GM19452 (cell line): ENCODE measurements at regions not wholly inside any gene's neighbourhood (a gene's known extent, or its start where the extent isn't known, plus 50 kb on each side); places are given as distances from the start of the nearest gene placed in this dataset.

Experiments
- ATAC-seq: cut with Tn5 transposase; IDR thresholded peaks from one replicate; pipeline ENCODE4 v1.9.1; 2021; ENCODE audit not compliant: unreplicated experiment

- no peak for ATAC-seq
These were observed 416.6 kb downstream of the ARHGEF28 start for GRCh38 chr5:74042559-74042958.

GRCh38 chr5:74041913-74042312 is 415.9 kb downstream of the ARHGEF28 start:
- no peak for ATAC-seq

GRCh38 chr5:74040811-74041491 is 415.0 kb downstream of the ARHGEF28 start:
- no peak for ATAC-seq

- no peak for ATAC-seq
These were observed 414.1 kb downstream of the ARHGEF28 start for GRCh38 chr5:74040065-74040551.

- no peak for ATAC-seq
These were observed 411.3 kb downstream of the ARHGEF28 start for GRCh38 chr5:74037321-74037720.

GRCh38 chr5:74035521-74035937 is 409.5 kb downstream of the ARHGEF28 start:
- ATAC-seq = no peak

GRCh38 chr5:74034733-74035132 is 408.7 kb downstream of the ARHGEF28 start:
- ATAC-seq = no peak

GRCh38 chr5:74032617-74033016 is 406.6 kb downstream of the ARHGEF28 start:
- no peak for ATAC-seq

GRCh38 chr5:74031536-74031935 is 405.5 kb downstream of the ARHGEF28 start:
- ATAC-seq = no peak

- no peak for ATAC-seq
These were observed 404.8 kb downstream of the ARHGEF28 start for GRCh38 chr5:74030821-74031220.

GRCh38 chr5:74030371-74030770 is 404.4 kb downstream of the ARHGEF28 start:
- no peak for ATAC-seq

- ATAC-seq = no peak
These were observed 403.0 kb downstream of the ARHGEF28 start for GRCh38 chr5:74028976-74029375.

- no peak for ATAC-seq
These were observed 402.4 kb downstream of the ARHGEF28 start for GRCh38 chr5:74028406-74028805.

- ATAC-seq = no peak
These were observed 401.8 kb downstream of the ARHGEF28 start for GRCh38 chr5:74027732-74028338.

GRCh38 chr5:74026310-74026709 is 400.3 kb downstream of the ARHGEF28 start:
- no peak for ATAC-seq

GRCh38 chr5:74021126-74021525 is 395.1 kb downstream of the ARHGEF28 start:
- ATAC-seq = no peak

GRCh38 chr5:74020503-74020902 is 394.5 kb downstream of the ARHGEF28 start:
- ATAC-seq = no peak

- ATAC-seq = no peak
These were observed 393.9 kb downstream of the ARHGEF28 start for GRCh38 chr5:74019923-74020322.

- ATAC-seq = no peak
These were observed 391.8 kb downstream of the ARHGEF28 start for GRCh38 chr5:74017786-74018211.

- ATAC-seq = no peak
These were observed 391.1 kb downstream of the ARHGEF28 start for GRCh38 chr5:74017112-74017511.

GRCh38 chr5:74016373-74016772 is 390.4 kb downstream of the ARHGEF28 start:
- ATAC-seq = no peak

GRCh38 chr5:74015716-74016115 is 389.7 kb downstream of the ARHGEF28 start:
- no peak for ATAC-seq

GRCh38 chr5:74013222-74013621 is 387.2 kb downstream of the ARHGEF28 start:
- no peak for ATAC-seq
